ENCODE measurements at regions not wholly inside any gene's neighbourhood (a gene's known extent, or its start where the extent isn't known, plus 50 kb on each side); places are given as distances from the start of the nearest gene placed in this dataset.

DNA sequence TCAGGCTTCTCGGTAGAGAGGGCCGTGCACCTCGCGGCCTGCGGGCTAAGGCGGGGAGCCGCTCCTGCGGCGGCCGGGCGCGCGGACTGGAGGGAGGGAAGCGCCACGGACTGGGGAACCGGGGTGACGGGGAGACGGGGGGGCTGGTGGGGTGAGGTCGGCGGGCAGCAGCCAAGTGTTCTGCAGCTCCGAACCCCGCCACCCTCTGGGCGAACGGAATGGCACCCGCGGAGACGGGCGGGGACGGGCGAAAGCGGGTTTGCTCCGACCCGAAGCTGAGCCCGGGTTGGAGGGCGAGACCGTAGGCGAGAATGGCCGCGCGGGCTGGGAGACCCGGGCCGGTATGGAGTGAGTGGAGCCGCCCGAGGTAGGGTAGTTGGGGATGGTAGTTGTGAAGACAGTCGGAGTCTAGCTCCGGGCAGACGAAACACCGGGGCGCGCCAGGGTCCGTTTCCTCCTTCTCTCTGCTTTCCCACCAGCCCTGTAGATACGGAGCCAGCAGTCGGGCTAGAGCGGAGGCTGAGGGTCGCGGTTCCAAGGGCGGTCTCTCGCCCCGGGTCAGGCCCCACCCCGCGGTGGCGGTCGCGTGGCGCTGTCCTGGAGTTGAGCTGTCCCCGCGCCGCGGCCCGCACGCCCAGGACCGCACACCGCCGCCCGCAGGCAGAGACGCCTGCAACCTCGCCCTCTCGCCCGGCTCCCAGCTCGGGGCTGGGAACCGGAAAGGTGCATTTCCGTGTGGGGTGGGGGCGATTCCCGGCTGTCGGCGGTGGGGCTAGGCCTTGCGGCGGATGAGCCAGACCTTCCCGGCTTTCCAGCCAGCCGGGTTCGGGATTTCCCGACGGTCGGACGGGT is 160.3 kb upstream of the SIX2 start (continued):
- peak; percentile 77 for TF ChIP-seq ZNF341 (tag by site-specific recombination; IDR thresholded peaks at IDR 0.05; ENCODE audit: low read depth)
- no peak for TF ChIP-seq ZSCAN30 (tag by site-specific recombination; IDR thresholded peaks at IDR 0.05)
- peak; percentile 78 for TF ChIP-seq ZBTB8A (tag by site-specific recombination; IDR thresholded peaks at IDR 0.05)
- TF ChIP-seq KLF1 (tag by site-specific recombination; IDR thresholded peaks at IDR 0.05) = peak; percentile 24; the same call in 1 of the 2 replicates
- no peak for TF ChIP-seq PRDM6 (tag by site-specific recombination; IDR thresholded peaks at IDR 0.05)

DNA sequence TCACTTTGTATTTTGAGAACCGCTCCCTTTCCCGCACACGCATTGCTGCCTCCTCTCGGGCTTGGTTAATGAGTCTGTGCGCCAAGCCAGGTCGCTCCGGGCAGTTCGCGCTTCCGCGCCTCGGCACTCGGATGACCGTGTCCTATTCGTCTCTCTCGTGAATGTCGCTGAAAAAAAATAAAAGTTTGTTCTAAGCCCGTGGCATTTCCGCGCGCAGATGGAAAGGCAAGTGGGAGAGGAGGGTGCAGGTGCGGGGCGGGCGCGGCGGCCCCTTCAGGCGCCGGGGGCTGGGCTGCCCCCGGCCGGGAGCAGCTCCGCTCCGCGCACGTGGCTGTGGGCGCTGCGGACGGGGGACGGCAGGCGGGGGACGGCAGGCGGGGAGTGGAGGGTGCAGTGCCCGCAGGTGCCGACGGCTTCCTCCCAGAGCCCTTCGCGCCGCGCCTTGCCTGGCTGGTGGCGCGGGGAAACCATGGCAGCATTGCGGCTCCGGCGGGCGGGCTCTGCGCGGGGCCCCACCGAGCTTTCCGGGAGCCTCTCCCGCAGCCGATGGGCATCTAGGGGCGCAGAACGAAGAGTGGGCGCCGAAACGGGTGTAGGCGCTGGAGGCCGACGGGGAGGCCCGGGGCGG is 159.6 kb upstream of the SIX2 start:
- CTCF ChIA-PET = interaction anchor here (0.6 to 1.6 kb wide), 12 partner anchors 40 to 1939 kb away, joined by 3 to 6 read pairs (median 4); no protein-coding TSS in a partner anchor
- H3K4me3 ChIP-seq (ENCODE audit: low read depth, low read length) = peak overlapping the region; percentile 50

More for the DNA sequence above, 159.6 kb upstream of the SIX2 start:
- Histone ChIP-seq H3K4me1 (ENCODE audit: control insufficient read depth, insufficient read depth, low read length) (peaks cover 21% of the 10 kb centered on the region), H3K9me3 (ENCODE audit: control insufficient read depth, insufficient read depth, low read depth, low read length) (no peaks in the 10 kb centered on the region), H3K27ac (ENCODE audit: extremely low read depth, low read depth, low read length) (peak overlapping the region; percentile 81; the same call in 1 of the 2 replicates), H3K36me3 (ENCODE audit: control insufficient read depth in 2 of 2, insufficient read depth in 1 of 2, low read length in 2 of 2) (no peaks in the 10 kb centered on the region)
- POLR2A ChIA-PET = interaction anchor here (0.7 to 1.6 kb wide), 4 partner anchors 40 to 208 kb away, joined by 3 to 4 read pairs (median 4); partner anchors contain the start of gene SIX2
- TF ChIP-seq ZNF335 (tag by site-specific recombination; conservative IDR thresholded peaks at IDR 0.05) = peak; percentile 56
- peak; percentile 25; the same call in 1 of the 2 replicates for TF ChIP-seq ZFHX2 (tag by site-specific recombination; conservative IDR thresholded peaks at IDR 0.05)
- TF ChIP-seq, protein P1, sequence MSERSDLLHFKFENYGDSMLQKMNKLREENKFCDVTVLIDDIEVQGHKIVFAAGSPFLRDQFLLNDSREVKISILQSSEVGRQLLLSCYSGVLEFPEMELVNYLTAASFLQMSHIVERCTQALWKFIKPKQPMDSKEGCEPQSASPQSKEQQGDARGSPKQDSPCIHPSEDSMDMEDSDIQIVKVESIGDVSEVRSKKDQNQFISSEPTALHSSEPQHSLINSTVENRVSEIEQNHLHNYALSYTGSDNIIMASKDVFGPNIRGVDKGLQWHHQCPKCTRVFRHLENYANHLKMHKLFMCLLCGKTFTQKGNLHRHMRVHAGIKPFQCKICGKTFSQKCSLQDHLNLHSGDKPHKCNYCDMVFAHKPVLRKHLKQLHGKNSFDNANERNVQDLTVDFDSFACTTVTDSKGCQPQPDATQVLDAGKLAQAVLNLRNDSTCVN (tag by site-specific recombination; optimal IDR thresholded peaks at IDR 0.05) = peak; percentile 12
- no peak for TF ChIP-seq ZNF548 (tag by site-specific recombination; IDR thresholded peaks at IDR 0.05)
- peak; percentile 76; the same call in 1 of the 2 replicates for TF ChIP-seq ZNF76 (tag by site-specific recombination; IDR thresholded peaks at IDR 0.05; ENCODE audit: borderline replicate concordance, low read depth)
- peak; percentile 89 for TF ChIP-seq ZBTB8A (tag by site-specific recombination; IDR thresholded peaks at IDR 0.05)
- TF ChIP-seq ZBTB17 (tag by site-specific recombination; IDR thresholded peaks at IDR 0.05) = peak; percentile 70
- no peak for TF ChIP-seq ZNF433 (tag by site-specific recombination; IDR thresholded peaks at IDR 0.05; ENCODE audit: low read depth)
- TF ChIP-seq ZNF624 (tag by site-specific recombination; IDR thresholded peaks at IDR 0.05) = no peak
- TF ChIP-seq GLIS2 (tag by site-specific recombination; IDR thresholded peaks at IDR 0.05) = peak; percentile 64; the same call in 1 of the 2 replicates
- TF ChIP-seq ZNF777 (tag by site-specific recombination; IDR thresholded peaks at IDR 0.05; ENCODE audit: borderline replicate concordance) = 0 out of 2 replicates have a peak, but pooled peaks have one; percentile 28
- 0 out of 2 replicates have a peak, but pooled peaks have one; percentile 9 for TF ChIP-seq EGR2 (tag by site-specific recombination; IDR thresholded peaks at IDR 0.05; ENCODE audit: low read depth)
- no peak for TF ChIP-seq ZNF544 (tag by site-specific recombination; IDR thresholded peaks at IDR 0.05)
- TF ChIP-seq PATZ1 (tag by site-specific recombination; IDR thresholded peaks at IDR 0.05) = 0 out of 2 replicates have a peak, but pooled peaks have one; percentile 7
